ENCODE measurements at regions not wholly inside any gene's neighbourhood (a gene's known extent, or its start where the extent isn't known, plus 50 kb on each side); places are given as distances from the start of the nearest gene placed in this dataset.
"Not testable (repeated sequence)": the region's sequence is repeated elsewhere in the genome, so short reads cannot be mapped to it uniquely, and the experiment has no call there.

DNA sequence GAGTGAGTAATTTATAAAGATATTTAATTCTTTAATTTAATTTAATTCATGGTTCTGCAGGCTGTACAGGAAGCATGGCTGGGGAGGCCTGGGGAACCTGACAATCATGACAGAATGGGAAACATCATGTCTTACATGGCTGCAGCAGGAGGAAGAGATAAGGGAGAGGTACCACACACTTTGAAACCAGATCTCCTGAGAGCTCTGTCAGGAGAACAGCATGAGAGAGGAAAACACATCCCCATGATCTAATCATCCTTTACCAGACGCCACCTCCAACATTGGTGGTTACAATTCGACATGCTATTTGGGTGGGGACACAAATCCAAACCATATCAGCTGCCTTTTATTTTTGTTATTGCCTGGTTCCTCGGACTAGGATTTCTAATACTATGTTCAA is 928.6 kb downstream of the TMEM121 start:
- no peak overlapping the region for H3K4me2 ChIP-seq
- no peaks in the 10 kb centered on the region for H3K27me3 ChIP-seq (ENCODE audit: insufficient read depth, low read depth)
- TF ChIP-seq, protein P1, sequence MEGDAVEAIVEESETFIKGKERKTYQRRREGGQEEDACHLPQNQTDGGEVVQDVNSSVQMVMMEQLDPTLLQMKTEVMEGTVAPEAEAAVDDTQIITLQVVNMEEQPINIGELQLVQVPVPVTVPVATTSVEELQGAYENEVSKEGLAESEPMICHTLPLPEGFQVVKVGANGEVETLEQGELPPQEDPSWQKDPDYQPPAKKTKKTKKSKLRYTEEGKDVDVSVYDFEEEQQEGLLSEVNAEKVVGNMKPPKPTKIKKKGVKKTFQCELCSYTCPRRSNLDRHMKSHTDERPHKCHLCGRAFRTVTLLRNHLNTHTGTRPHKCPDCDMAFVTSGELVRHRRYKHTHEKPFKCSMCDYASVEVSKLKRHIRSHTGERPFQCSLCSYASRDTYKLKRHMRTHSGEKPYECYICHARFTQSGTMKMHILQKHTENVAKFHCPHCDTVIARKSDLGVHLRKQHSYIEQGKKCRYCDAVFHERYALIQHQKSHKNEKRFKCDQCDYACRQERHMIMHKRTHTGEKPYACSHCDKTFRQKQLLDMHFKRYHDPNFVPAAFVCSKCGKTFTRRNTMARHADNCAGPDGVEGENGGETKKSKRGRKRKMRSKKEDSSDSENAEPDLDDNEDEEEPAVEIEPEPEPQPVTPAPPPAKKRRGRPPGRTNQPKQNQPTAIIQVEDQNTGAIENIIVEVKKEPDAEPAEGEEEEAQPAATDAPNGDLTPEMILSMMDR (conservative IDR thresholded peaks at IDR 0.05; ENCODE audit: low read depth, low read length), result no peak
- H3K4me1 ChIP-seq (ENCODE audit: low read depth, poor library complexity, severe bottlenecking), result no peaks in the 10 kb centered on the region
- no peak overlapping the region for H3K4me3 ChIP-seq (IDR thresholded peaks at IDR 0.05; ENCODE audit: insufficient read depth, low read depth, low read length)
- no peak overlapping the region for H3K27ac ChIP-seq
- no peaks in the 10 kb centered on the region for H3K36me3 ChIP-seq (ENCODE audit: insufficient read depth)
- H3K9ac ChIP-seq, result no peak overlapping the region
- H2AFZ ChIP-seq (ENCODE audit: low read depth), result no peak overlapping the region
- no peaks in the 10 kb centered on the region for H3K79me2 ChIP-seq (ENCODE audit: insufficient read depth, low read depth)
- no peaks in the 10 kb centered on the region for H4K20me1 ChIP-seq (ENCODE audit: insufficient read depth)

DNA sequence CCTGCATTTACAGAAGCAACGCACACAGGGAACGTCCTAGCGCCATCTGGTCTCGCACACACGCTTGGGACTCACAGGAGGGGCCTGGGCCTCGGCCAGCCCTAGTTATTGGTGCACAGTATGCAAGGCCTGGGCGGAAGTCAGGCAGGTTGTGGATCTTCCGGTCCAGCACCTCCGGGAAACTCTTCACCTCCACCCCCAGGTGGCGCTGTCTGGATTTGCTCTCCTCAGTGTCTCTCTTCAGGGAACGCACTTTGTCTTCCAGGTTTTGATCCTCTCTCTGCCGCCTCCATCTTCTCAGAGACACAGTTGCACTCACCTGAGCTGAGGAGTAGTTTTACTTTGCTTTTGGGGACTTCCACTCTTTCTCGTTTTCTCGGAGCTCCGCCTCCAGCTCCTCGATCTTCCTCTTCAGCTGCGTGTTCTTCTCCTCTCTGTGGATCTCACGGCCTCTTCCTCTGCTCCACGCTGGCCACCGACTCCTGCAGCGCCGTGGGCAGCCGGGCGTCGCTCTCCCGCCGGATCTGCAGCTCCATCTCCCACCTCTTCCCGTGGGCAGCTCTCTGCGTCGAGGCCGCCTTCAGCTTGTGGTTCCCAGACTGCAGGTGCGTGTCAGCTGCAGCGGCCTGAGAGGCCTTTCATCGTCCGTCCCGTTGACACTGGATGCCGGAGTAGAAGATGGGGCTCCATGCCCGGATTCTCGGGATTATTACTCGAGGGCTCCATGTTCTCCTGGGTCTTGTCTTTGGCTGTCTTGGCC is 933.8 kb downstream of the TMEM121 start:
- H3K79me2 ChIP-seq (ENCODE audit: insufficient read depth, low read depth), result no peaks in the 10 kb centered on the region

DNA sequence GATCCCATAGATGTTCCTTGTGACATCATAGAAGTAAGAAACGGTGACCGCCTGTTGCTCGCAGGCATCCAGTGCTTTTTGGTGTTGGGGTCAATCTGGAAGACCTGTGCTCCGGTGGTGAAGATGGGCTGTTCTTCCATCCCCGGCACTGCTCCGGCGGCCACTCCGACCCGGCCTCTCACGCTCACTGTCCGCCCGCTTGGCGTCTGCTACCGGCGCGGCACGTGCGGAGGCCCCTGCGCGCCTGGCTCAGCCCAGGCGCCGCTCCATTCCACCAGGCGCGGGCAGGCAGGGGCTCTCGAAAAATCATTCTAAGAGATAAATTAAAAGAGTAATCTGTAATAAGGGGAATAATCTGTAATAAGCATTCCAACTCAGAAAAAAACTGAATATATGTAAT is 934.5 kb downstream of the TMEM121 start:
- no peaks in the 10 kb centered on the region for H3K27me3 ChIP-seq (ENCODE audit: insufficient read depth, low read depth)
- H4K20me1 ChIP-seq (ENCODE audit: insufficient read depth), result no peaks in the 10 kb centered on the region
- H3K9ac ChIP-seq, result no peak overlapping the region
- no peak overlapping the region for H3K4me3 ChIP-seq (IDR thresholded peaks at IDR 0.05; ENCODE audit: insufficient read depth, low read depth, low read length)
- no peaks in the 10 kb centered on the region for H3K79me2 ChIP-seq (ENCODE audit: insufficient read depth, low read depth)
- H2AFZ ChIP-seq (ENCODE audit: low read depth), result no peak overlapping the region
- no peak overlapping the region for H3K4me2 ChIP-seq
- H3K27ac ChIP-seq, result no peak overlapping the region
- no peaks in the 10 kb centered on the region for H3K4me1 ChIP-seq (ENCODE audit: low read depth, poor library complexity, severe bottlenecking)
- no peaks in the 10 kb centered on the region for H3K36me3 ChIP-seq (ENCODE audit: insufficient read depth)
- TF ChIP-seq, protein P1 (conservative IDR thresholded peaks at IDR 0.05; ENCODE audit: low read depth, low read length), result no peak

More for the DNA sequence above, 933.8 kb downstream of the TMEM121 start:
- Histone ChIP-seq H4K20me1 (ENCODE audit: insufficient read depth) (no peaks in the 10 kb centered on the region), H3K4me2 (no peak overlapping the region), H3K27ac (no peak overlapping the region), H3K9ac (no peak overlapping the region), H3K36me3 (ENCODE audit: insufficient read depth) (no peaks in the 10 kb centered on the region), H2AFZ (ENCODE audit: low read depth) (no peak overlapping the region), H3K27me3 (ENCODE audit: insufficient read depth, low read depth) (no peaks in the 10 kb centered on the region), H3K4me1 (ENCODE audit: low read depth, poor library complexity, severe bottlenecking) (no peaks in the 10 kb centered on the region), H3K4me3 (IDR thresholded peaks at IDR 0.05; ENCODE audit: insufficient read depth, low read depth, low read length) (no peak overlapping the region)
- TF ChIP-seq, protein P1 (conservative IDR thresholded peaks at IDR 0.05; ENCODE audit: low read depth, low read length), result peak; percentile 46

DNA sequence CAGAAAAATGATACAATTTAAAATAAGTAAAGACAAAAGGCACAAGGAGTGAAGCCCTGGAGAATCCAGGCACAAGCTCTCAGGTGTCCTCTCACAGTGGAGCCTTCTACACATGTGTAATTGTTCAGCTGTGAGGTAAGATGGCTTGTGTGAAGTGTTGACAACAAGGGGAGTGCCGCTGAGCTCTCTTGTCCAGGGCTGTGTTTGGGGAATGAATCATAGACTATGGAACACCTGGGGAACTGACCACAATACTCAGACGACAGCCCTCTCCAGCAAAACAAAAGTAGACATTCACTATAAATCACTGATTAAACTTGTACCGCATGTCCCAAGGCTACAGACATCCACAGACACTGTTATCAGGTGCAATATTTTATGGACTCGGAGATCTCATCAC is 940.1 kb downstream of the TMEM121 start:
- H3K4me3 ChIP-seq (IDR thresholded peaks at IDR 0.05; ENCODE audit: insufficient read depth, low read depth, low read length); H3K27ac ChIP-seq; H3K4me2 ChIP-seq; H3K79me2 ChIP-seq (ENCODE audit: insufficient read depth, low read depth); H4K20me1 ChIP-seq (ENCODE audit: insufficient read depth); H3K36me3 ChIP-seq (ENCODE audit: insufficient read depth); H2AFZ ChIP-seq (ENCODE audit: low read depth); H3K4me1 ChIP-seq (ENCODE audit: low read depth, poor library complexity, severe bottlenecking); H3K27me3 ChIP-seq (ENCODE audit: insufficient read depth, low read depth); H3K9ac ChIP-seq: not testable (repeated sequence)

DNA sequence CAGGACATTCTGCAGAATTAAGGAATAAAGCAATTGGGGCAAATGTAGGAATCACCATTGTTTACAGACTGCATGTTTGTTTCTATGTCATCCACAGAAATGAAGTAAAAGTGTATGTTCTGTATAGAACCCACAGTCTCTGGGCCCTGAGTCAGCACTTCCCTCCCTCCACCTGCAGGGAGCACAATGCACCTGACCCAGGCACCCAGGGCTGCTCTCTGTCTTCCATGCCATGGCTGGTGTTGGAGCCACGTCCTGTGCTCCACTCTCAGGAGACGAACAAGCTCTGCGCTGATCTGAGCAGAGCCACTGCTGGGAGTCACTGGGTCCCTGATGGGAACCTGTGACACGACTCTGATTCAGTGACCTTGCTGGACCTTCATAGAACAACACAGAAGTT is 942.5 kb downstream of the TMEM121 start:
- H4K20me1 ChIP-seq (ENCODE audit: insufficient read depth); H2AFZ ChIP-seq (ENCODE audit: low read depth); H3K36me3 ChIP-seq (ENCODE audit: insufficient read depth); H3K4me2 ChIP-seq; H3K27me3 ChIP-seq (ENCODE audit: insufficient read depth, low read depth); H3K27ac ChIP-seq; H3K9ac ChIP-seq; H3K4me3 ChIP-seq (IDR thresholded peaks at IDR 0.05; ENCODE audit: insufficient read depth, low read depth, low read length); H3K4me1 ChIP-seq (ENCODE audit: low read depth, poor library complexity, severe bottlenecking); H3K79me2 ChIP-seq (ENCODE audit: insufficient read depth, low read depth): not testable (repeated sequence)

DNA sequence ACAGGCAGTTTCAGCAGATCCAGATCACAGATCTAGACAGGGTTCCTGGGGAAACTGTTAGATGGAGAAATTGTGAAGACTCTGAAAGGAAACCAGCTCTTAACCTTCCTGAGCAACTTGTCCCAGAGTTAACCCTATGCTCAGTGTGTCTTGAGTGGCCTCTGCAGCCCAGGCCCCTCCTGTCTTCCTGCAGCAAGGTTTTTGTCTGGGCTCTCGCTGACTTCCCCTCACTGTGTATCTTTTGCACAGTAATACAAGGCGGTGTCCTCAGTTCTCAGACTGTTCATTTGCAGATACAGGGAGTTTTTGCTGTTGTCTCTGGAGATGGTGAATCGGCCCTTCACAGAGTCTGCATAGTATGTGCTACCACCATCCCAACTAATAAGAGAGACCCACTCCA is 943.6 kb downstream of the TMEM121 start:
- not testable (repeated sequence) for H3K4me2 ChIP-seq

DNA sequence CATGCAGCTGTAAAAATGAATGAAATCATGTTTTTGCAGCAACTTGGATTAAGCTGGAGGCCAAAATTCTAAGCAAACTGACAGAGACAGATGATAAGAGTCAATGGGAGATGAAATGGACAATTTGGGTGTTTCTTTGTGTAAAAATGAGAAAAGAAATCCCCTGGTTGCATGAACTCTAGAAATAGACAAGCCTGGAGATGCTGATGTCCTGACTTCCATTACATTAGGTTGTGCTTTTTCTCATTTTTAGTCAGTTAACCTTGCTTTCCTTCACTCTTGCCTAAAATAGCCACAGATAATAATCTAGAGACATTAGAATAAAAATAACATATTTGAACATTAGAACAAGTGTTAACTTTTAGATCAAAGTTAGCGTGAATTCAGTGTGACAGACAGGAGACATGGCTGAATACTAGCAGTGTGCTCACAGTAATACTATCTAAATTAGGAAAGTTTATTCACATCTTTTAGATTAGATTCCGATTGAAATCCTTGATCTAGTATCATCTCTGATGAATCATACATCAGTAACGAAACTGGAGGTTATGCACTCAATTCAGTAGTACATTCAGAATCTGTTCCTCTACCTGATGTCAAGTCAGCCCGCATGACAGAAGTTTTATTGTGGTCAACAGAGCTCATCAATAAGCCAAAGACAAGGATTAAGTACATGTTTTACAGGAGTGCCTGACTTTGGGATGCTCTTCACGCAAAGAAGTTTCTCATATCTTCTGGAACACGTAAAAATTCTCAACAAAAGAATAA is 948.1 kb downstream of the TMEM121 start:
- H3K27ac ChIP-seq; H3K36me3 ChIP-seq (ENCODE audit: insufficient read depth); H2AFZ ChIP-seq (ENCODE audit: low read depth); H4K20me1 ChIP-seq (ENCODE audit: insufficient read depth); H3K4me3 ChIP-seq (IDR thresholded peaks at IDR 0.05; ENCODE audit: insufficient read depth, low read depth, low read length); H3K9ac ChIP-seq; H3K79me2 ChIP-seq (ENCODE audit: insufficient read depth, low read depth); H3K4me2 ChIP-seq; H3K4me1 ChIP-seq (ENCODE audit: low read depth, poor library complexity, severe bottlenecking); H3K27me3 ChIP-seq (ENCODE audit: insufficient read depth, low read depth): not testable (repeated sequence)

More for the DNA sequence above, 943.6 kb downstream of the TMEM121 start:
- H2AFZ ChIP-seq (ENCODE audit: low read depth); H4K20me1 ChIP-seq (ENCODE audit: insufficient read depth); H3K79me2 ChIP-seq (ENCODE audit: insufficient read depth, low read depth); H3K9ac ChIP-seq; H3K27ac ChIP-seq; H3K4me3 ChIP-seq (IDR thresholded peaks at IDR 0.05; ENCODE audit: insufficient read depth, low read depth, low read length); H3K4me1 ChIP-seq (ENCODE audit: low read depth, poor library complexity, severe bottlenecking); H3K27me3 ChIP-seq (ENCODE audit: insufficient read depth, low read depth); H3K36me3 ChIP-seq (ENCODE audit: insufficient read depth): not testable (repeated sequence)
